SK-N-SH treated with all-trans-retinoic acid at 6 μM for 48 hours (cell line): ENCODE measurements at regions not wholly inside any gene's neighbourhood (a gene's known extent, or its start where the extent isn't known, plus 50 kb on each side); places are given as distances from the start of the nearest gene placed in this dataset.

Experiments used
- CREB5 ChIP-seq: fragments of 250-450 bp; sonication (Bioruptor Pico); IDR thresholded peaks from 2 replicates; pipeline ENCODE4 v1.5.1; 2020; ENCODE audit warnings: low read depth, mild to moderate bottlenecking, moderate library complexity
- CSDC2 ChIP-seq: fragments of 250-450 bp; sonication (Bioruptor Pico); IDR thresholded peaks from 2 replicates; pipeline ENCODE4 v1.5.0; 2020; ENCODE audit warnings: mild to moderate bottlenecking, moderate library complexity
- ISL1 ChIP-seq: fragments of 250-450 bp; sonication (Bioruptor Pico); IDR thresholded peaks from 2 replicates; pipeline ENCODE4 v2.1.2; 2022; ENCODE audit warnings: mild to moderate bottlenecking, moderate library complexity
- OSR1 ChIP-seq: fragments of 250-450 bp; sonication (Bioruptor Pico); IDR thresholded peaks from 2 replicates; pipeline ENCODE4 v1.8.0; 2022; ENCODE audit warnings: moderate library complexity, mild to moderate bottlenecking, inconsistent platforms
- RARB ChIP-seq: fragments of 250-450 bp; sonication (Bioruptor Pico); IDR thresholded peaks from 2 replicates; pipeline ENCODE4 v1.8.0; 2021; ENCODE audit warnings: mild to moderate bottlenecking, moderate library complexity
- ZNF565 ChIP-seq: fragments of 450-650 bp; formaldehyde crosslinking; conservative IDR thresholded peaks from 2 replicates; pipeline ENCODE4 v1.5.0; 2020; ENCODE audit warnings: low read depth, mild to moderate bottlenecking, moderate library complexity
- TF ChIP-seq, protein P1 (sequence below): fragments of 250-450 bp; sonication (Bioruptor Pico); IDR thresholded peaks from 2 replicates; pipeline ENCODE4 v1.5.1; 2021; ENCODE audit warnings: mild to moderate bottlenecking, moderate library complexity
- TF ChIP-seq, protein P2 (sequence below): fragments of 250-450 bp; sonication (Bioruptor Pico); IDR thresholded peaks from 2 replicates; pipeline ENCODE4 v1.8.0; 2020; ENCODE audit warnings: mild to moderate bottlenecking, moderate library complexity, borderline replicate concordance

DNA sequence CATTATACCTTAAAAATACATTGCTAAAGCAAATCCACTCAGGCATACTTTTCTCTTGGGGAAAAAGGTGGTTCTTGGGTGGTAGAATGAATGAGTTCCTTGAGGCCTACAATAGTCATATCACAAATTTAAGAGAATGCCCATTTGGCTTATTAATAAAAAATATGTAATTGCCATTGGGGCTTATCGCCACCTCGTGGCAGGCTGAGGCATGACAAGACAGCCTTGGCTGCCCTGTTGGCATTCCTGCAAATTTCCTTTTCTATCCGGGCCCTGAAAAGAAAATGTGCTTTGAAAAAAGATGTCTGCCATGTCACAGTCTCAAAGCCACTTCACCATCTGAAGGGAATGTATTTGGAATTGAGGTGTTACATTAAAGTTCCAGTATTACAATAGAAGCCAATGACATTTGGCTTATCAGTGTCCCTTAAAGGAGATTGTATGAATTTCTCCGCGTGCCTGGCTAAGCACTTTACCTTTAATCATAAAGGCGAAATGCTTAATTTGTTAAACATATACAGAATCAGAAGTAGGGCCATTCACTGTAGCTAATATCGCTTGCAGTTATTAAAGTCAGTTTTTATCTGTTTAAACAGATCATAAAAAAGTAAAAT is 188.3 kb upstream of the ZFP64 start:
- TF ChIP-seq, protein P1, sequence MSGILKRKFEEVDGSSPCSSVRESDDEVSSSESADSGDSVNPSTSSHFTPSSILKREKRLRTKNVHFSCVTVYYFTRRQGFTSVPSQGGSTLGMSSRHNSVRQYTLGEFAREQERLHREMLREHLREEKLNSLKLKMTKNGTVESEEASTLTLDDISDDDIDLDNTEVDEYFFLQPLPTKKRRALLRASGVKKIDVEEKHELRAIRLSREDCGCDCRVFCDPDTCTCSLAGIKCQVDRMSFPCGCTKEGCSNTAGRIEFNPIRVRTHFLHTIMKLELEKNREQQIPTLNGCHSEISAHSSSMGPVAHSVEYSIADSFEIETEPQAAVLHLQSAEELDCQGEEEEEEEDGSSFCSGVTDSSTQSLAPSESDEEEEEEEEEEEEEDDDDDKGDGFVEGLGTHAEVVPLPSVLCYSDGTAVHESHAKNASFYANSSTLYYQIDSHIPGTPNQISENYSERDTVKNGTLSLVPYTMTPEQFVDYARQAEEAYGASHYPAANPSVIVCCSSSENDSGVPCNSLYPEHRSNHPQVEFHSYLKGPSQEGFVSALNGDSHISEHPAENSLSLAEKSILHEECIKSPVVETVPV, result no peak
- TF ChIP-seq RARB (CRISPR knock-in tag) (no peak), CREB5 (no peak), CSDC2 (CRISPR knock-in tag) (no peak), OSR1 (no peak), ISL1 (CRISPR knock-in tag) (no peak), ZNF565 (CRISPR knock-in tag) (no peak)
- TF ChIP-seq, protein P2, sequence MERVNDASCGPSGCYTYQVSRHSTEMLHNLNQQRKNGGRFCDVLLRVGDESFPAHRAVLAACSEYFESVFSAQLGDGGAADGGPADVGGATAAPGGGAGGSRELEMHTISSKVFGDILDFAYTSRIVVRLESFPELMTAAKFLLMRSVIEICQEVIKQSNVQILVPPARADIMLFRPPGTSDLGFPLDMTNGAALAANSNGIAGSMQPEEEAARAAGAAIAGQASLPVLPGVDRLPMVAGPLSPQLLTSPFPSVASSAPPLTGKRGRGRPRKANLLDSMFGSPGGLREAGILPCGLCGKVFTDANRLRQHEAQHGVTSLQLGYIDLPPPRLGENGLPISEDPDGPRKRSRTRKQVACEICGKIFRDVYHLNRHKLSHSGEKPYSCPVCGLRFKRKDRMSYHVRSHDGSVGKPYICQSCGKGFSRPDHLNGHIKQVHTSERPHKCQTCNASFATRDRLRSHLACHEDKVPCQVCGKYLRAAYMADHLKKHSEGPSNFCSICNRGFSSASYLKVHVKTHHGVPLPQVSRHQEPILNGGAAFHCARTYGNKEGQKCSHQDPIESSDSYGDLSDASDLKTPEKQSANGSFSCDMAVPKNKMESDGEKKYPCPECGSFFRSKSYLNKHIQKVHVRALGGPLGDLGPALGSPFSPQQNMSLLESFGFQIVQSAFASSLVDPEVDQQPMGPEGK, result no peak
